CMK (cell line): ENCODE measurements at regions not wholly inside any gene's neighbourhood (a gene's known extent, or its start where the extent isn't known, plus 50 kb on each side); places are given as distances from the start of the nearest gene placed in this dataset.

ENCODE experiments used
- DNase-seq: peaks from one replicate; pipeline ENCODE4 v3.0.0-alpha.2; 2010; ENCODE audit warnings: low read depth

- no peak for DNase-seq
These were observed 210.0 kb upstream of the CST7 start for GRCh38 chr20:24738981-24739633.

GRCh38 chr20:24739746-24740145 is 209.3 kb upstream of the CST7 start:
- no peak for DNase-seq

- no peak for DNase-seq
These were observed 207.5 kb upstream of the CST7 start for GRCh38 chr20:24741493-24742072.

GRCh38 chr20:24742436-24742835 is 206.6 kb upstream of the CST7 start:
- no peak for DNase-seq

GRCh38 chr20:24742989-24743388 is 206.1 kb upstream of the CST7 start:
- no peak for DNase-seq

GRCh38 chr20:24743641-24744040 is 205.4 kb upstream of the CST7 start:
- DNase-seq = no peak

- no peak for DNase-seq
These were observed 204.3 kb upstream of the CST7 start for GRCh38 chr20:24744747-24745146.

- DNase-seq = no peak
These were observed 203.9 kb upstream of the CST7 start for GRCh38 chr20:24745206-24745605.

GRCh38 chr20:24745617-24746350 is 203.3 kb upstream of the CST7 start:
- DNase-seq = no peak

GRCh38 chr20:24746351-24746685 is 202.8 kb upstream of the CST7 start:
- DNase-seq = no peak

- no peak for DNase-seq
These were observed 201.9 kb upstream of the CST7 start for GRCh38 chr20:24747010-24747712.

- DNase-seq = no peak
These were observed 201.0 kb upstream of the CST7 start for GRCh38 chr20:24747881-24748595.

- DNase-seq = no peak
These were observed 197.5 kb upstream of the CST7 start for GRCh38 chr20:24751551-24751950.

- DNase-seq = no peak
These were observed 196.5 kb upstream of the CST7 start for GRCh38 chr20:24752612-24753011.

- no peak for DNase-seq
These were observed 195.9 kb upstream of the CST7 start for GRCh38 chr20:24753130-24753529.

- DNase-seq = no peak
These were observed 194.4 kb upstream of the CST7 start for GRCh38 chr20:24754691-24755090.

GRCh38 chr20:24755411-24755922 is 193.6 kb upstream of the CST7 start:
- no peak for DNase-seq

- no peak for DNase-seq
These were observed 192.6 kb upstream of the CST7 start for GRCh38 chr20:24756292-24757025.

GRCh38 chr20:24761220-24762065 is 187.6 kb upstream of the CST7 start:
- DNase-seq = no peak

GRCh38 chr20:24762371-24762770 is 186.7 kb upstream of the CST7 start:
- no peak for DNase-seq
